Endodermal cell (in vitro differentiated cells): ENCODE measurements at regions not wholly inside any gene's neighbourhood (a gene's known extent, or its start where the extent isn't known, plus 50 kb on each side); places are given as distances from the start of the nearest gene placed in this dataset.

Experiments
- DNase-seq: peaks from one replicate; pipeline ENCODE4 v3.0.0-alpha.2; 2017
- H3K27ac ChIP-seq: 2 replicates; pipeline ENCODE4 v1.5.1; 2013; ENCODE audit warnings: mild to moderate bottlenecking, low read depth, low read length, moderate library complexity
- H3K27me3 ChIP-seq: 2 replicates; pipeline ENCODE4 v1.6.1; 2013; ENCODE audit warnings: mild to moderate bottlenecking, low read length, moderate library complexity; ENCODE audit not compliant: insufficient read depth, control insufficient read depth, poor library complexity, severe bottlenecking
- H3K36me3 ChIP-seq: 2 replicates; pipeline ENCODE4 v1.7.0; 2013; ENCODE audit warnings: mild to moderate bottlenecking, low read length, moderate library complexity; ENCODE audit not compliant: control insufficient read depth, insufficient read depth
- H3K4me1 ChIP-seq: one replicate; pipeline ENCODE4 v1.7.0; 2013; ENCODE audit warnings: low read length; ENCODE audit not compliant: control insufficient read depth, insufficient read depth
- H3K4me3 ChIP-seq: 2 replicates; pipeline ENCODE4 v1.5.1; 2013; ENCODE audit warnings: mild to moderate bottlenecking, low read length, moderate library complexity
- H3K9ac ChIP-seq: 2 replicates; pipeline ENCODE4 v1.6.1; 2013; ENCODE audit warnings: mild to moderate bottlenecking, low read length, moderate library complexity; ENCODE audit not compliant: poor library complexity, severe bottlenecking; ENCODE audit errors: extremely low read depth
- H3K9me3 ChIP-seq: 2 replicates; pipeline ENCODE4 v1.6.1; 2013; ENCODE audit warnings: mild to moderate bottlenecking, low read length, moderate library complexity; ENCODE audit not compliant: control insufficient read depth
- H3K27ac Mint-ChIP-seq: 2 replicates; pipeline ENCODE4 v1.8.0; 2020; ENCODE audit warnings: mixed read lengths
- H3K27me3 Mint-ChIP-seq: 2 replicates; pipeline ENCODE4 v1.8.0; 2021; ENCODE audit warnings: mild to moderate bottlenecking, mixed read lengths; ENCODE audit not compliant: insufficient read depth
- H3K36me3 Mint-ChIP-seq: 2 replicates; pipeline ENCODE4 v1.8.0; 2020; ENCODE audit warnings: low read depth, mixed read lengths
- H3K4me1 Mint-ChIP-seq: 2 replicates; pipeline ENCODE4 v1.8.0; 2020; ENCODE audit warnings: mixed read lengths
- H3K4me3 Mint-ChIP-seq: 2 replicates; pipeline ENCODE4 v1.8.0; 2020; ENCODE audit warnings: mild to moderate bottlenecking, moderate library complexity, mixed read lengths
- H3K9me3 Mint-ChIP-seq: 2 replicates; pipeline ENCODE4 v1.8.0; 2020; ENCODE audit warnings: mild to moderate bottlenecking, mixed read lengths
- WGBS, 2 experiments: methylation state at CpG; one replicate each; pipeline versions ENCODE4 v1.1.5 to v1.1.7; 2013; ENCODE audit warnings: missing lambda C conversion rate in 2 of 2, mixed read lengths in 1 of 2; ENCODE audit not compliant: insufficient coverage in 1 of 2, insufficient read length in 1 of 2; 5-methylcytosine and 5-hydroxymethylcytosine counted together
- TF ChIP-seq, protein P1 (sequence below): fragments of 200-600 bp; sonication (generic); conservative IDR thresholded peaks from 2 replicates; pipeline ENCODE4 v1.5.0; 2021; ENCODE audit warnings: antibody characterized with exemption, mild to moderate bottlenecking

GRCh38 chr2:118165595-118165994 lies 77.3 kb downstream of the INSIG2 start:
- 95 to 100% methylated on average over 1 to 2 of the region's 2 CpGs for WGBS, 2 experiments
- Histone ChIP-seq H3K9me3 (peaks cover 8% of the 10 kb centered on the region), H3K4me1 (no peaks in the 10 kb centered on the region), H3K4me3 (no peak overlapping the region), H3K9ac (no peak overlapping the region), H3K36me3 (no peaks in the 10 kb centered on the region), H3K27ac (no peak overlapping the region), H3K27me3 (no peaks in the 10 kb centered on the region)
- H3K4me3 Mint-ChIP-seq, result no peak overlapping the region
- H3K4me1 Mint-ChIP-seq, result no peaks in the 10 kb centered on the region
- no peaks in the 10 kb centered on the region for H3K36me3 Mint-ChIP-seq
- no peak for DNase-seq
- H3K9me3 Mint-ChIP-seq, result peaks cover 30% of the 10 kb centered on the region
- no peak overlapping the region for H3K27ac Mint-ChIP-seq
- H3K27me3 Mint-ChIP-seq, result no peaks in the 10 kb centered on the region
- TF ChIP-seq, protein P1, sequence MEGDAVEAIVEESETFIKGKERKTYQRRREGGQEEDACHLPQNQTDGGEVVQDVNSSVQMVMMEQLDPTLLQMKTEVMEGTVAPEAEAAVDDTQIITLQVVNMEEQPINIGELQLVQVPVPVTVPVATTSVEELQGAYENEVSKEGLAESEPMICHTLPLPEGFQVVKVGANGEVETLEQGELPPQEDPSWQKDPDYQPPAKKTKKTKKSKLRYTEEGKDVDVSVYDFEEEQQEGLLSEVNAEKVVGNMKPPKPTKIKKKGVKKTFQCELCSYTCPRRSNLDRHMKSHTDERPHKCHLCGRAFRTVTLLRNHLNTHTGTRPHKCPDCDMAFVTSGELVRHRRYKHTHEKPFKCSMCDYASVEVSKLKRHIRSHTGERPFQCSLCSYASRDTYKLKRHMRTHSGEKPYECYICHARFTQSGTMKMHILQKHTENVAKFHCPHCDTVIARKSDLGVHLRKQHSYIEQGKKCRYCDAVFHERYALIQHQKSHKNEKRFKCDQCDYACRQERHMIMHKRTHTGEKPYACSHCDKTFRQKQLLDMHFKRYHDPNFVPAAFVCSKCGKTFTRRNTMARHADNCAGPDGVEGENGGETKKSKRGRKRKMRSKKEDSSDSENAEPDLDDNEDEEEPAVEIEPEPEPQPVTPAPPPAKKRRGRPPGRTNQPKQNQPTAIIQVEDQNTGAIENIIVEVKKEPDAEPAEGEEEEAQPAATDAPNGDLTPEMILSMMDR, result no peak
